HepG2 (cell line): ENCODE measurements at regions not wholly inside any gene's neighbourhood (a gene's known extent, or its start where the extent isn't known, plus 50 kb on each side); places are given as distances from the start of the nearest gene placed in this dataset.

ENCODE experiments used
- ATAC-seq: fragments of 200-7000 bp; cut with Tn5 transposase; 3 replicates; pipeline ENCODE4 v1.9.1; 2020; ENCODE audit warnings: mild to moderate bottlenecking, moderate library complexity
- BruUV-seq: library from RNA; stranded (reverse); fragments of 400-500 nt; replicated peaks from 2 replicates; lab custom pipeline; 2021; lab: Mats Ljungman, UMichigan
- CTCF ChIA-PET: fragments of 300-600 bp; formaldehyde crosslinking; extraction: SDS; loops from one replicate; lab custom pipeline; 2021; ENCODE audit warnings: low total read pairs, inconsistent platforms, low intra/inter-chr PET ratio; lab: Yijun Ruan, JAX
- POLR2A ChIA-PET: fragments of 350-600 bp; sonication (Branson Sonifier 250); formaldehyde crosslinking; loops from one replicate; lab custom pipeline; 2020; ENCODE audit warnings: antibody characterized with exemption, inconsistent platforms; lab: Yijun Ruan, JAX
- DNase-seq: peaks from one replicate; pipeline ENCODE4 v3.0.0-alpha.2; 2015; ENCODE audit warnings: low spot score
- FAIRE-seq: peaks from 3 replicates; lab custom pipeline; 2011; peaks lifted over from hg19 to GRCh38; lab: Jason Lieb, UNC
- H2AFZ ChIP-seq: one replicate; pipeline ENCODE4 v1.6.1; 2011; ENCODE audit warnings: low read length, inconsistent platforms
- H3K27ac ChIP-seq: fragments of 300-600 bp; 3 replicates; pipeline ENCODE4 v1.8.0; 2011; ENCODE audit warnings: mixed run types, mild to moderate bottlenecking, mixed read lengths, low read length, inconsistent platforms; ENCODE audit not compliant: insufficient read depth; ENCODE audit errors: extremely low read length
- H3K27me3 ChIP-seq, 2 experiments: fragments of 200-600 bp in 1 of 2; 2 replicates in 1 of 2; 3 replicates in 1 of 2; pipeline versions ENCODE4 v1.6.0 to v1.8.0; 2011; ENCODE audit warnings: low read length in 2 of 2, mild to moderate bottlenecking in 2 of 2, moderate library complexity in 2 of 2, inconsistent platforms in 1 of 2; ENCODE audit not compliant: insufficient read depth in 2 of 2, control insufficient read depth in 1 of 2
- H3K36me3 ChIP-seq, 2 experiments: fragments of 200-600 bp in 1 of 2; replicated peaks in 1 of 2; 2 replicates in 1 of 2; 3 replicates in 1 of 2; pipeline versions ENCODE4 v1.5.1 to v1.8.0; 2011; ENCODE audit warnings: low read length in 2 of 2, inconsistent platforms in 1 of 2; ENCODE audit not compliant: insufficient read depth in 2 of 2, control insufficient read depth in 1 of 2
- H3K4me1 ChIP-seq: 2 replicates; pipeline ENCODE4 v1.5.1; 2012; ENCODE audit warnings: low read length, inconsistent platforms; ENCODE audit not compliant: insufficient read depth
- H3K4me2 ChIP-seq: 2 replicates; pipeline ENCODE4 v1.6.0; 2011; ENCODE audit warnings: low read depth, low read length, inconsistent platforms
- H3K4me3 ChIP-seq, 3 experiments: fragments of 200-600 bp in 1 of 3; sonication (generic), shearing (Covaris generic) in 1 of 3; replicated peaks in 1 of 3; 2 replicates each; pipeline ENCODE4 v1.5.1; 2011 to 2016; ENCODE audit warnings: low read length in 3 of 3, inconsistent platforms in 2 of 3, low read depth in 2 of 3, mild to moderate bottlenecking in 2 of 3, control low read depth in 1 of 3, mixed read lengths in 1 of 3; ENCODE audit not compliant: insufficient read depth in 1 of 3
- H3K79me2 ChIP-seq: one replicate; pipeline ENCODE4 v1.6.1; 2011; ENCODE audit warnings: low read length, inconsistent platforms; ENCODE audit not compliant: insufficient read depth
- H3K9ac ChIP-seq: 2 replicates; pipeline ENCODE4 v1.6.0; 2011; ENCODE audit warnings: mild to moderate bottlenecking, low read depth, low read length, inconsistent platforms; ENCODE audit not compliant: insufficient read depth
- H3K9me3 ChIP-seq: 2 replicates; pipeline ENCODE4 v1.5.1; 2012; ENCODE audit warnings: mild to moderate bottlenecking, low read length
- H4K20me1 ChIP-seq: 2 replicates; pipeline ENCODE4 v1.6.0; 2011; ENCODE audit warnings: inconsistent platforms, mild to moderate bottlenecking, low read length, moderate library complexity; ENCODE audit not compliant: insufficient read depth
- ATF4 ChIP-seq, 2 experiments: fragments of 450-650 bp in 1 of 2; sonication (generic) in 1 of 2; formaldehyde crosslinking; IDR thresholded peaks; 2 replicates each; pipeline versions ENCODE4 v1.5.0 to v1.8.0; 2020 to 2022; ENCODE audit warnings: mild to moderate bottlenecking in 1 of 2, missing genetic modification reagents in 1 of 2
- CHD4 ChIP-seq: fragments of 200-600 bp; sonication (generic); IDR thresholded peaks from 2 replicates; pipeline ENCODE4 v1.7.0; 2017; ENCODE audit warnings: mild to moderate bottlenecking, low read length, borderline replicate concordance
- FOXA1 ChIP-seq, 2 experiments: fragments of 450-650 bp in 1 of 2; sonication (generic) in 1 of 2; formaldehyde crosslinking in 1 of 2; IDR thresholded peaks; 2 replicates each; pipeline versions ENCODE4 v1.4.0 to v1.6.1; 2016 to 2020; ENCODE audit warnings: missing genetic modification reagents in 1 of 2
- FOXA3 ChIP-seq: IDR thresholded peaks from 2 replicates; pipeline ENCODE4 v1.6.1; 2016; ENCODE audit warnings: missing genetic modification reagents, missing compliant biosample characterization
- IKZF5 ChIP-seq: IDR thresholded peaks from 2 replicates; pipeline ENCODE4 v1.6.1; 2018; ENCODE audit warnings: missing genetic modification reagents, mild to moderate bottlenecking, missing compliant biosample characterization
- LBX2 ChIP-seq: sonication (generic); formaldehyde crosslinking; IDR thresholded peaks from 2 replicates; pipeline ENCODE4 v1.5.0; 2020; ENCODE audit warnings: missing genetic modification reagents, mild to moderate bottlenecking, borderline replicate concordance
- MBNL3 ChIP-seq: fragments of 250-450 bp; sonication (Bioruptor Pico); conservative IDR thresholded peaks from 2 replicates; pipeline ENCODE4 v1.8.0; 2022; ENCODE audit warnings: mild to moderate bottlenecking, inconsistent platforms
- TBX2 ChIP-seq: sonication (generic); formaldehyde crosslinking; IDR thresholded peaks from 2 replicates; pipeline ENCODE4 v1.5.0; 2020; ENCODE audit warnings: missing genetic modification reagents, mild to moderate bottlenecking, borderline replicate concordance
- TBX3 ChIP-seq: fragments of 450-650 bp; IDR thresholded peaks from 2 replicates; pipeline ENCODE4 v1.6.1; 2017; ENCODE audit warnings: antibody characterized with exemption, mild to moderate bottlenecking, inconsistent platforms, borderline replicate concordance
- THAP7 ChIP-seq: sonication (generic); formaldehyde crosslinking; IDR thresholded peaks from 2 replicates; pipeline ENCODE4 v1.8.1; 2023; ENCODE audit warnings: mild to moderate bottlenecking, missing genetic modification reagents
- ZBTB39 ChIP-seq: sonication (generic); formaldehyde crosslinking; IDR thresholded peaks from 2 replicates; pipeline ENCODE4 v1.5.0; 2020; ENCODE audit warnings: missing genetic modification reagents
- WGBS: methylation state at CpG from one replicate; pipeline ENCODE4 v1.1.6; 2017; ENCODE audit warnings: low lambda C conversion rate; 5-methylcytosine and 5-hydroxymethylcytosine counted together
- in situ Hi-C: cut with HindIII; loops from 2 replicates; pipeline ENCODE4 v1.10.0; 2017; ENCODE audit warnings: low pct_unique_long_range_greater_than_20kb; ENCODE audit not compliant: extremely low pct_ligation_motif_present
- intact Hi-C: fragments of 100-400 bp; cut with micrococcal nuclease; formaldehyde crosslinking; loops from one replicate; pipeline ENCODE4 v1.10.0; 2022; ENCODE audit not compliant: unreplicated experiment

- H3K27ac ChIP-seq = no peak overlapping the region
- H4K20me1 ChIP-seq = no peaks in the 10 kb centered on the region
- H3K9ac ChIP-seq = no peak overlapping the region
- DNase-seq (no peak), ATAC-seq (no peak), FAIRE-seq (no peak)
- in situ Hi-C loops (no loop called here), intact Hi-C loops (no loop called here)
- no TSS peak for BruUV-seq
- no peak overlapping the region for H2AFZ ChIP-seq
- H3K27me3 ChIP-seq = no peaks in the 10 kb centered on the region
- no peak overlapping the region for H3K4me2 ChIP-seq
- no peaks in the 10 kb centered on the region for H3K36me3 ChIP-seq
- H3K79me2 ChIP-seq = no peaks in the 10 kb centered on the region
- ChIA-PET CTCF (no interaction called here), POLR2A (no interaction called here)
- WGBS = 97% methylated on average over 1 of the region's 1 CpG
- peaks cover 19% of the 10 kb centered on the region for H3K9me3 ChIP-seq
- no peak overlapping the region for H3K4me3 ChIP-seq
- TF ChIP-seq THAP7 (CRISPR knock-in tag) (no peak), CHD4 (peak; percentile 76; the same call in 1 of the 2 replicates), TBX2 (no peak)
- no peaks in the 10 kb centered on the region for H3K4me1 ChIP-seq
Measured at GRCh38 chrX:1051421-1051820, 161.0 kb downstream of the CRLF2 start.

GRCh38 chrX:1045680-1046314 is 166.7 kb downstream of the CRLF2 start:
- no peaks in the 10 kb centered on the region for H4K20me1 ChIP-seq
- intact Hi-C loops = no loop called here
- no peak overlapping the region for H3K4me3 ChIP-seq
- CTCF ChIA-PET = no interaction called here
- H3K4me2 ChIP-seq = no peak overlapping the region
- no peaks in the 10 kb centered on the region for H3K27me3 ChIP-seq
- H3K27ac ChIP-seq = no peak overlapping the region
- no peaks in the 10 kb centered on the region for H3K36me3 ChIP-seq
- POLR2A ChIA-PET = no interaction called here
- no TSS peak for BruUV-seq
- WGBS = 30% methylated on average over 7 of the region's 9 CpGs
- FAIRE-seq (no peak), DNase-seq (peak; percentile 14), ATAC-seq (no peak)
- no peaks in the 10 kb centered on the region for H3K79me2 ChIP-seq
- H3K9me3 ChIP-seq = peaks cover 8% of the 10 kb centered on the region; the same call in 1 of the 2 replicates
- H2AFZ ChIP-seq = no peak overlapping the region
- in situ Hi-C loops = no loop called here
- H3K9ac ChIP-seq = no peak overlapping the region
- no peaks in the 10 kb centered on the region for H3K4me1 ChIP-seq
- TF ChIP-seq MBNL3 (0 out of 2 replicates have a peak, but pooled peaks have one; percentile 65), TBX3 (peak; percentile 96), ZBTB39 (CRISPR knock-in tag) (peak; percentile 100), FOXA3 (CRISPR knock-in tag) (0 out of 2 replicates have a peak, but pooled peaks have one; percentile 58), FOXA1 (IDR thresholded peaks at IDR 0.05) (peak; percentile 100), FOXA1 (CRISPR knock-in tag; IDR thresholded peaks at IDR 0.05) (peak; percentile 53), LBX2 (CRISPR knock-in tag) (no peak), ATF4 (CRISPR knock-in tag; IDR thresholded peaks at IDR 0.05) (peak in 1 of 2 experiments; percentile 47; a peak in 1 of 4 replicates), IKZF5 (CRISPR knock-in tag) (0 out of 2 replicates have a peak, but pooled peaks have one; percentile 28)
